HEK293 (cell line): ENCODE measurements at regions not wholly inside any gene's neighbourhood (a gene's known extent, or its start where the extent isn't known, plus 50 kb on each side); places are given as distances from the start of the nearest gene placed in this dataset.

Source experiments
- CTCF ChIA-PET: fragments of 350-600 bp; formaldehyde crosslinking; extraction: SDS; loops from one replicate; lab custom pipeline; 2021; ENCODE audit warnings: antibody characterized with exemption; lab: Yijun Ruan, JAX
- POLR2A ChIA-PET: fragments of 300-600 bp; formaldehyde crosslinking; extraction: SDS; loops from one replicate; lab custom pipeline; 2020; ENCODE audit warnings: antibody characterized with exemption, inconsistent platforms; lab: Yijun Ruan, JAX
- H3K27ac ChIP-seq: fragments of 200-500 bp; sonication (Bioruptor generic); 2 replicates; pipeline ENCODE4 v1.5.1; 2014; ENCODE audit warnings: low read depth, low read length, control low read depth, inconsistent platforms; ENCODE audit errors: extremely low read depth
- H3K36me3 ChIP-seq, 2 experiments: fragments of 200-500 bp in 1 of 2; sonication (Bioruptor generic) in 1 of 2; 1 replicate in 1 of 2; 2 replicates in 1 of 2; pipeline ENCODE4 v1.5.1; 2014 to 2017; ENCODE audit warnings: inconsistent platforms in 2 of 2, low read length in 2 of 2; ENCODE audit not compliant: control insufficient read depth in 2 of 2, insufficient read depth in 1 of 2
- H3K4me1 ChIP-seq: fragments of 200-500 bp; sonication (Bioruptor generic); 2 replicates; pipeline ENCODE4 v1.5.1; 2014; ENCODE audit warnings: mild to moderate bottlenecking, low read length, inconsistent platforms; ENCODE audit not compliant: control insufficient read depth, insufficient read depth
- H3K4me3 ChIP-seq: 2 replicates; pipeline ENCODE4 v1.5.1; 2011; ENCODE audit warnings: low read depth, mild to moderate bottlenecking, control low read depth, low read length, moderate library complexity
- H3K9me3 ChIP-seq: fragments of 200-500 bp; sonication (Bioruptor generic); 2 replicates; pipeline ENCODE4 v1.5.1; 2014; ENCODE audit warnings: low read depth, low read length, inconsistent platforms; ENCODE audit not compliant: control insufficient read depth, insufficient read depth
- FEZF1 ChIP-seq: fragments of 450-650 bp; formaldehyde crosslinking; IDR thresholded peaks from 2 replicates; pipeline ENCODE4 v1.5.1; 2016; ENCODE audit warnings: missing biosample characterization, missing genetic modification characterization
- GLI2 ChIP-seq: fragments of 450-650 bp; formaldehyde crosslinking; IDR thresholded peaks from 2 replicates; pipeline ENCODE4; 2017; ENCODE audit warnings: missing biosample characterization, missing genetic modification characterization, low read depth, borderline replicate concordance
- HOXD13 ChIP-seq: sonication (generic); formaldehyde crosslinking; IDR thresholded peaks from 2 replicates; pipeline ENCODE4 v1.8.0; 2022; ENCODE audit warnings: missing genetic modification reagents, borderline replicate concordance
- IKZF3 ChIP-seq: fragments of 450-650 bp; IDR thresholded peaks from 2 replicates; pipeline ENCODE4 v1.5.0; 2018; ENCODE audit warnings: missing biosample characterization, mild to moderate bottlenecking, missing genetic modification characterization, moderate library complexity
- KLF10 ChIP-seq: fragments of 450-650 bp; IDR thresholded peaks from 2 replicates; pipeline ENCODE4 v1.5.1; 2018; ENCODE audit warnings: missing biosample characterization, mild to moderate bottlenecking, missing genetic modification characterization
- PATZ1 ChIP-seq: fragments of 450-650 bp; formaldehyde crosslinking; IDR thresholded peaks from 2 replicates; pipeline ENCODE4 v1.5.1; 2016; ENCODE audit warnings: missing biosample characterization, missing genetic modification characterization
- PRDM10 ChIP-seq: fragments of 450-650 bp; formaldehyde crosslinking; IDR thresholded peaks from 2 replicates; pipeline ENCODE4 v1.5.1; 2016; ENCODE audit warnings: missing biosample characterization, missing genetic modification characterization
- PRDM6 ChIP-seq: fragments of 450-650 bp; formaldehyde crosslinking; IDR thresholded peaks from 2 replicates; pipeline ENCODE4 v1.5.1; 2017; ENCODE audit warnings: missing biosample characterization, missing genetic modification characterization
- SCRT2 ChIP-seq: fragments of 450-650 bp; formaldehyde crosslinking; IDR thresholded peaks from 2 replicates; pipeline ENCODE4 v1.5.1; 2016; ENCODE audit warnings: missing biosample characterization, missing genetic modification characterization
- SP2 ChIP-seq: fragments of 450-650 bp; formaldehyde crosslinking; IDR thresholded peaks from 2 replicates; pipeline ENCODE4 v1.5.1; 2016; ENCODE audit warnings: missing biosample characterization, missing genetic modification characterization
- WT1 ChIP-seq: fragments of 450-650 bp; formaldehyde crosslinking; IDR thresholded peaks from 2 replicates; pipeline ENCODE4 v1.5.1; 2016; ENCODE audit warnings: missing biosample characterization, missing genetic modification characterization
- YY1 ChIP-seq: fragments of 450-650 bp; formaldehyde crosslinking; IDR thresholded peaks from 2 replicates; pipeline ENCODE4 v1.5.1; 2018; ENCODE audit warnings: missing biosample characterization, missing genetic modification characterization
- ZBTB48 ChIP-seq: fragments of 450-650 bp; formaldehyde crosslinking; IDR thresholded peaks from 2 replicates; pipeline ENCODE4 v1.5.1; 2016; ENCODE audit warnings: missing biosample characterization, missing genetic modification characterization
- ZNF354C ChIP-seq: fragments of 450-650 bp; formaldehyde crosslinking; IDR thresholded peaks from 2 replicates; pipeline ENCODE4 v1.5.1; 2016; ENCODE audit warnings: missing biosample characterization, missing genetic modification characterization, low read depth, borderline replicate concordance
- ZNF362 ChIP-seq: fragments of 450-650 bp; formaldehyde crosslinking; IDR thresholded peaks from 2 replicates; pipeline ENCODE4 v1.5.1; 2016; ENCODE audit warnings: missing biosample characterization, missing genetic modification characterization
- ZNF391 ChIP-seq: fragments of 450-650 bp; formaldehyde crosslinking; IDR thresholded peaks from 2 replicates; pipeline ENCODE4 v1.5.1; 2016; ENCODE audit warnings: low read depth, missing biosample characterization, missing genetic modification characterization, borderline replicate concordance
- ZNF580 ChIP-seq: fragments of 450-650 bp; formaldehyde crosslinking; IDR thresholded peaks from 2 replicates; pipeline ENCODE4 v1.5.1; 2016; ENCODE audit warnings: missing biosample characterization, missing genetic modification characterization
- ZNF596 ChIP-seq: fragments of 450-650 bp; IDR thresholded peaks from 2 replicates; pipeline ENCODE4 v1.5.0; 2018; ENCODE audit warnings: missing biosample characterization, mild to moderate bottlenecking, missing genetic modification characterization, moderate library complexity
- ZNF692 ChIP-seq: fragments of 450-650 bp; formaldehyde crosslinking; IDR thresholded peaks from 2 replicates; pipeline ENCODE4 v1.5.1; 2016; ENCODE audit warnings: missing biosample characterization, missing genetic modification characterization
- ZNF76 ChIP-seq: fragments of 450-650 bp; formaldehyde crosslinking; IDR thresholded peaks from 2 replicates; pipeline ENCODE4; 2016; ENCODE audit warnings: low read depth, missing biosample characterization, missing genetic modification characterization, borderline replicate concordance
- ZXDB ChIP-seq: fragments of 450-650 bp; formaldehyde crosslinking; IDR thresholded peaks from 2 replicates; pipeline ENCODE4 v1.5.1; 2016; ENCODE audit warnings: missing biosample characterization, missing genetic modification characterization

GRCh38 chrX:23482561-23482960 lies 147.9 kb downstream of the PTCHD1 start:
- ChIA-PET POLR2A (no interaction called here), CTCF (no interaction called here)
- no peak overlapping the region for H3K4me3 ChIP-seq
- no peaks in the 10 kb centered on the region for H3K4me1 ChIP-seq
- no peaks in the 10 kb centered on the region; the same call in 1 of the 2 replicates for H3K9me3 ChIP-seq
- TF ChIP-seq ZNF580 (tag by site-specific recombination) = no peak
- TF ChIP-seq GLI2 (tag by site-specific recombination) = no peak
- no peak for TF ChIP-seq PATZ1 (tag by site-specific recombination)
- no peak for TF ChIP-seq YY1
- TF ChIP-seq ZBTB48 (tag by site-specific recombination) = no peak
- no peak overlapping the region for H3K27ac ChIP-seq
- no peaks in the 10 kb centered on the region for H3K36me3 ChIP-seq

GRCh38 chrX:23483396-23483795 lies 148.7 kb downstream of the PTCHD1 start:
- POLR2A ChIA-PET = no interaction called here
- no peaks in the 10 kb centered on the region for H3K4me1 ChIP-seq
- CTCF ChIA-PET = interaction anchor here (0.6 kb wide), 1 partner anchor 68 kb away, joined by 3 read pairs; no protein-coding TSS in a partner anchor

GRCh38 chrX:23493941-23494374 lies 159.3 kb downstream of the PTCHD1 start:
- CTCF ChIA-PET = no interaction called here
- H3K9me3 ChIP-seq = no peaks in the 10 kb centered on the region
- H3K27ac ChIP-seq = no peak overlapping the region
- H3K4me3 ChIP-seq = no peak overlapping the region
- no peaks in the 10 kb centered on the region for H3K36me3 ChIP-seq
- POLR2A ChIA-PET = no interaction called here
- no peaks in the 10 kb centered on the region for H3K4me1 ChIP-seq
- TF ChIP-seq ZNF391 (tag by site-specific recombination) (no peak), ZNF596 (tag by site-specific recombination) (no peak), WT1 (tag by site-specific recombination) (peak; percentile 33; the same call in 1 of the 2 replicates), PRDM10 (0 out of 2 replicates have a peak, but pooled peaks have one; percentile 19), ZNF76 (no peak), KLF10 (tag by site-specific recombination) (no peak), HOXD13 (CRISPR knock-in tag) (no peak), FEZF1 (no peak), ZNF692 (tag by site-specific recombination) (0 out of 2 replicates have a peak, but pooled peaks have one; percentile 20), IKZF3 (no peak), PRDM6 (no peak), SP2 (tag by site-specific recombination) (no peak), ZXDB (tag by site-specific recombination) (peak; percentile 66; the same call in 1 of the 2 replicates)

More at GRCh38 chrX:23483396-23483795, 148.7 kb downstream of the PTCHD1 start:
- Histone ChIP-seq H3K9me3 (no peaks in the 10 kb centered on the region; the same call in 1 of the 2 replicates), H3K36me3 (no peaks in the 10 kb centered on the region), H3K4me3 (no peak overlapping the region), H3K27ac (no peak overlapping the region)
- TF ChIP-seq ZNF362 (tag by site-specific recombination) (no peak), ZNF354C (tag by site-specific recombination) (no peak), SCRT2 (tag by site-specific recombination) (no peak)
